Sigmoid colon (tissue), 3 donors: ENCODE measurements at regions not wholly inside any gene's neighbourhood (a gene's known extent, or its start where the extent isn't known, plus 50 kb on each side); places are given as distances from the start of the nearest gene placed in this dataset.

Experiments
- CTCF ChIP-seq, 4 experiments: fragments of 450-650 bp in 3 of 4; fragments of 200-600 bp in 1 of 4; IDR thresholded peaks; one replicate each; pipeline ENCODE4 v1.5.1; 2016 to 2019; ENCODE audit warnings: antibody characterized with exemption in 4 of 4, mild to moderate bottlenecking in 3 of 4, moderate library complexity in 2 of 4
- POLR2A ChIP-seq, 2 donors: fragments of 450-650 bp; IDR thresholded peaks; one replicate each; pipeline ENCODE4 v1.6.1; 2016; ENCODE audit warnings: antibody characterized with exemption in 2 of 2, mild to moderate bottlenecking in 2 of 2, moderate library complexity in 2 of 2

GRCh38 chr1:163443863-163444262, 122.1 kb downstream of the NUF2 start:
- TF ChIP-seq CTCF (IDR thresholded peaks at IDR 0.05) (no peak), POLR2A (IDR thresholded peaks at IDR 0.05) (no peak)
